CD4-positive, alpha-beta memory T cell (primary cell): ENCODE measurements at regions not wholly inside any gene's neighbourhood (a gene's known extent, or its start where the extent isn't known, plus 50 kb on each side); places are given as distances from the start of the nearest gene placed in this dataset.

Experiments
- CTCF ChIA-PET: fragments of 350-600 bp; sonication (Branson Sonifier 250); formaldehyde crosslinking; loops from one replicate; lab custom pipeline; 2021; ENCODE audit warnings: inconsistent platforms; ENCODE audit not compliant: partially characterized antibody; lab: Charles Lee
- POLR2A ChIA-PET: fragments of 350-600 bp; sonication (Branson Sonifier 250); formaldehyde crosslinking; loops from one replicate; lab custom pipeline; 2021; ENCODE audit not compliant: partially characterized antibody; lab: Charles Lee
- DNase-seq, 5 donors: peaks; one replicate each; pipeline versions ENCODE4 v3.0.0 to v3.0.0-alpha.2; 2020 to 2022; ENCODE audit warnings: mixed read lengths in 1 of 5
- H3K27ac ChIP-seq: one replicate; pipeline ENCODE4 v1.7.0; 2013; ENCODE audit warnings: low read depth, low read length
- H3K27me3 ChIP-seq: 2 replicates; pipeline ENCODE4 v1.7.0; 2013; ENCODE audit warnings: mild to moderate bottlenecking, low read length, moderate library complexity; ENCODE audit not compliant: insufficient read depth
- H3K36me3 ChIP-seq: 2 replicates; pipeline ENCODE4 v1.7.0; 2013; ENCODE audit warnings: mild to moderate bottlenecking, low read length, moderate library complexity; ENCODE audit not compliant: insufficient read depth
- H3K4me1 ChIP-seq: 2 replicates; pipeline ENCODE4 v1.7.0; 2013; ENCODE audit warnings: mild to moderate bottlenecking, low read length, moderate library complexity; ENCODE audit not compliant: insufficient read depth
- H3K4me3 ChIP-seq, 2 donors: one replicate each; pipeline ENCODE4 v1.7.0; 2013; ENCODE audit warnings: low read length in 2 of 2, mild to moderate bottlenecking in 1 of 2
- H3K9me3 ChIP-seq, 2 donors: one replicate each; pipeline ENCODE4 v1.7.0; 2013; ENCODE audit warnings: low read length in 2 of 2, control low read depth in 1 of 2; ENCODE audit not compliant: control insufficient read depth in 1 of 2
- H3K27ac Mint-ChIP-seq, 7 donors: one replicate each; pipeline ENCODE4 v1.8.0; 2020 to 2021; ENCODE audit warnings: mixed read lengths in 7 of 7, mild to moderate bottlenecking in 6 of 7, inconsistent platforms in 3 of 7, moderate library complexity in 3 of 7
- H3K27me3 Mint-ChIP-seq, 2 donors: one replicate each; pipeline ENCODE4 v1.8.0; 2020 to 2021; ENCODE audit warnings: mixed read lengths in 2 of 2
- H3K36me3 Mint-ChIP-seq, 2 donors: one replicate each; pipeline ENCODE4 v1.8.0; 2020 to 2021; ENCODE audit warnings: mixed read lengths in 2 of 2, inconsistent platforms in 1 of 2, mild to moderate bottlenecking in 1 of 2
- H3K4me1 Mint-ChIP-seq, 4 donors: one replicate each; pipeline ENCODE4 v1.8.0; 2020 to 2021; ENCODE audit warnings: mixed read lengths in 4 of 4, mild to moderate bottlenecking in 1 of 4
- H3K4me3 Mint-ChIP-seq, 8 donors: one replicate each; pipeline ENCODE4 v1.8.0; 2020 to 2021; ENCODE audit warnings: mixed read lengths in 8 of 8, mild to moderate bottlenecking in 7 of 8, moderate library complexity in 6 of 8, inconsistent platforms in 3 of 8
- H3K9me3 Mint-ChIP-seq, 8 donors: one replicate each; pipeline ENCODE4 v1.8.0; 2020 to 2021; ENCODE audit warnings: mixed read lengths in 8 of 8, mild to moderate bottlenecking in 5 of 8, inconsistent platforms in 3 of 8, moderate library complexity in 1 of 8
- intact Hi-C: fragments of 100-400 bp; cut with micrococcal nuclease; formaldehyde crosslinking; loops from one replicate; pipeline ENCODE4 v1.15.1; 2023

DNA sequence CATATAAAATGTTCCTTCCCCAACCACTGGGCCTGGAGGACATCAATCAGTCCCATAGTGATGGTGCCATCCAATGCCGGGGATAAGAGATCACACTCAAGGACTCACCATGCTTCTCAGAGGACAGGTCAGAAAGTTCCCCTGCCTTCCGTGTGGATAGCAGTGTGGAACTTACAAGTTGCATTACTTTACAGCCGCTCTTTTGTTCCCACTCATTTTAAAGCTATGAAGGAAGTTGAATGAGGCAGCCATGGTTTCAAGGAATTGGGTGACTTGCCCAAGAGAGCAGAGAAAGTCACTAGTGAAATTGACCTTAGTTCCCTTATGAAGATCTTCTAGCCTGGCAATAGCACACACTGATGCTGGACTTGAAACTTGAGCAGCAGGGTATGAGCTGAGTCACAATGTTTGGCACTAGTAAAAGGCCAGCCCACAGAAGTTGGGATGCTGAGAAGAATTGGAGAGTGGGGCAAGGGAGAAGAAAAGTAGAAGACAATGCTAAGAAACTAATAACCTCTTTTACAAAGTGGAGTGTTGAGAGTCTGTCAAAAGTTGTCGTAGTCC is 78.7 kb downstream of the CXCL12 start:
- H3K36me3 ChIP-seq: no peaks in the 10 kb centered on the region
- no peaks in the 10 kb centered on the region for H3K9me3 ChIP-seq
- H3K27ac ChIP-seq: no peak overlapping the region
- Mint-ChIP-seq H3K27ac (no peak overlapping the region), H3K4me3 (no peak overlapping the region), H3K36me3 (no peaks in the 10 kb centered on the region), H3K9me3 (peaks cover 0 to 7% (median 2%) of the 10 kb centered on the region in 8 donors), H3K27me3 (peaks cover 3% of the 10 kb centered on the region in 2 donors), H3K4me1 (peaks cover 1 to 6% (median 3%) of the 10 kb centered on the region in 4 donors)
- H3K4me3 ChIP-seq: no peak overlapping the region
- H3K4me1 ChIP-seq: no peaks in the 10 kb centered on the region
- intact Hi-C loops: loop anchor here (10.0 kb wide), 1 partner anchor 549 kb away; no protein-coding TSS in a partner anchor
- POLR2A ChIA-PET: no interaction called here
- no peak for DNase-seq
- no peaks in the 10 kb centered on the region for H3K27me3 ChIP-seq
- CTCF ChIA-PET: no interaction called here

DNA sequence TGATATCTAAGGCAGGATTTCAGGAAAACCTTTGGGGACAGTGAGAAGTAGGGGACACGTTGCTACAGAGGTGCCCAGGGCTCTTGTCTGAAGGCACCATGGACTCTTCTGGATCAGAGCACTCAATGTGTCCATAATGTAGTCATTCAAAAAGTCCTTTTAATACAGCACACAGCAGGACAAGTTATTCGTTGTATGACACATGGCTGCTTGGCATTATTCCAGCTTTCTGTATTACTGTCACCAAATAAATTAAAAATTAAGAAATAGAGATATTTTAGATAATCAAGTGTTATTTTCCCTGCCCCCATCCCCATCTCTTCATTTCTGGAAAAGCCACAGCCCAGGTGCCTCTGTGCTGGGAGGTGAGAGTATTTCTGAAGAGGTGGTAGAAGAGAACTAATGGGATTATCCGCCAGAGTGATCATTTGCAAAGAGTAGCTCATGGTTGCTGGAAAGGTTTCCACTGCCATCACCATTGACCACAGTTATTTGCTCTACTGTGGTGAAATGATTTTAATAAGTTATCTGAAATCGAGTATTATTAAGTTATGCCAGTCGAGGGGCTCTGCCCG is 83.0 kb downstream of the CXCL12 start:
- no peaks in the 10 kb centered on the region for H3K27me3 ChIP-seq
- H3K27ac Mint-ChIP-seq: no peak overlapping the region
- H3K9me3 ChIP-seq: no peaks in the 10 kb centered on the region
- ChIA-PET CTCF (no interaction called here), POLR2A (no interaction called here)
- H3K27ac ChIP-seq: no peak overlapping the region
- H3K4me3 Mint-ChIP-seq: no peak overlapping the region
- H3K4me1 ChIP-seq: no peaks in the 10 kb centered on the region
- peaks cover 0 to 7% (median 2%) of the 10 kb centered on the region in 8 donors for H3K9me3 Mint-ChIP-seq
- no peaks in the 10 kb centered on the region for H3K36me3 ChIP-seq
- intact Hi-C loops: loop anchor here (10.0 kb wide), 1 partner anchor 553 kb away; no protein-coding TSS in a partner anchor
- no peak for DNase-seq
- no peaks in the 10 kb centered on the region for H3K4me1 Mint-ChIP-seq
- H3K4me3 ChIP-seq: no peak overlapping the region
- H3K36me3 Mint-ChIP-seq: no peaks in the 10 kb centered on the region
- peaks cover 0 to 5% of the 10 kb centered on the region in 2 donors for H3K27me3 Mint-ChIP-seq

- Histone ChIP-seq H3K27me3 (no peaks in the 10 kb centered on the region), H3K4me3 (no peak overlapping the region), H3K9me3 (no peaks in the 10 kb centered on the region), H3K36me3 (no peaks in the 10 kb centered on the region), H3K27ac (no peak overlapping the region), H3K4me1 (no peaks in the 10 kb centered on the region)
- peaks cover 0 to 5% of the 10 kb centered on the region in 2 donors for H3K27me3 Mint-ChIP-seq
- intact Hi-C loops: loop anchor here (10.0 kb wide), 1 partner anchor 554 kb away; no protein-coding TSS in a partner anchor
- no peaks in the 10 kb centered on the region for H3K4me1 Mint-ChIP-seq
- no peak overlapping the region for H3K27ac Mint-ChIP-seq
- H3K36me3 Mint-ChIP-seq: no peaks in the 10 kb centered on the region
- no peak for DNase-seq
- POLR2A ChIA-PET: no interaction called here
- H3K9me3 Mint-ChIP-seq: peaks cover 0 to 7% (median 2%) of the 10 kb centered on the region in 8 donors
- no peak overlapping the region for H3K4me3 Mint-ChIP-seq
- CTCF ChIA-PET: interaction anchor here (1.5 kb wide), 1 partner anchor 611 kb away, joined by 3 read pairs; no protein-coding TSS in a partner anchor
Measured at GRCh38 chr10:44300666-44301649, 83.9 kb downstream of the CXCL12 start.

DNA sequence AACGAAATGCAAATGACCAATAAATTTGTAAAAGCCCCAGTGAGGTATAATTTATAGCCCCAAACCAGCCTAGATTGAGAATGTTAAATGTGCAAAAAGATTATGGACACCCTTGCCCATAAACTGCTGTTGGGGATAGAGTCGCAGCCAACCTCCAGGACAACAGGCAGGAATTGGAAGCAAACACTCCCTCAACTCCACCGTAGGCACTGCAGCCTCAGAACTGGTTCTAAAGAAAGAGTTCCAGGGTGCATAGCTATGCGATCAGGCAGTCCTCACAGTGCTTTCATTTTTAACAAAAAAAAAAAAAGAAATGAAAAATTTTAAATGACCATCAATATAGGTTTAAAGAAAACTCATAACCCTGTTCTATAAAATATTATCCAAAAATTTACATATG is 86.2 kb downstream of the CXCL12 start:
- no peaks in the 10 kb centered on the region for H3K36me3 ChIP-seq
- H3K27ac ChIP-seq: no peak overlapping the region
- Mint-ChIP-seq H3K4me3 (no peak overlapping the region), H3K4me1 (no peaks in the 10 kb centered on the region), H3K27ac (no peak overlapping the region), H3K27me3 (peaks cover 0 to 3% of the 10 kb centered on the region in 2 donors), H3K9me3 (peaks cover 0 to 5% (median 0%) of the 10 kb centered on the region in 8 donors), H3K36me3 (no peaks in the 10 kb centered on the region)
- ChIA-PET POLR2A (no interaction called here), CTCF (no interaction called here)
- H3K27me3 ChIP-seq: no peaks in the 10 kb centered on the region
- intact Hi-C loops: no loop called here
- H3K4me3 ChIP-seq: no peak overlapping the region
- H3K9me3 ChIP-seq: no peaks in the 10 kb centered on the region
- no peaks in the 10 kb centered on the region for H3K4me1 ChIP-seq
- DNase-seq: no peak

DNA sequence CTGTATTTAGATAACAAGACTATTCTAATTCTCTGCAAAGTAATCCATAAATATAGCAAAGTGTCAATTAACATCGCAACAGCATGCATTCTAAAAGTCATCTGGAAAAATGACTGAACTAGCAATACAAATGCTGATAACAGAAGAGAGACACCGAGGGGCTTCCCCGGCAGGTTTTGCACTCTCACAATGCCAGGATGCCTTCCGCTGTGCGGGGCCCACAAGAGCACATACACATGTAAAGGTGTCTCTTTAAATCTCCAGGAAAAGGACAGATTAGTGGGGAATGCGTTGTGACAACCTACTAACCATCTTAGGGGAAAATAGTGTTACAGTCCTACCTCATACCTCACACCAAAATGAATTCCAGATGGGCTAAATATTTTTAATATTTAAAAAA is 86.9 kb downstream of the CXCL12 start:
- Histone ChIP-seq H3K4me1 (no peaks in the 10 kb centered on the region), H3K9me3 (no peaks in the 10 kb centered on the region), H3K4me3 (no peak overlapping the region), H3K27ac (no peak overlapping the region), H3K36me3 (no peaks in the 10 kb centered on the region), H3K27me3 (no peaks in the 10 kb centered on the region)
- H3K4me1 Mint-ChIP-seq: no peaks in the 10 kb centered on the region
- CTCF ChIA-PET: no interaction called here
- DNase-seq: no peak
- H3K27ac Mint-ChIP-seq: no peak overlapping the region
- POLR2A ChIA-PET: no interaction called here
- H3K36me3 Mint-ChIP-seq: no peaks in the 10 kb centered on the region
- peaks cover 0 to 6% of the 10 kb centered on the region in 2 donors for H3K27me3 Mint-ChIP-seq
- peaks cover 0 to 4% (median 0%) of the 10 kb centered on the region in 8 donors for H3K9me3 Mint-ChIP-seq
- no peak overlapping the region for H3K4me3 Mint-ChIP-seq
- intact Hi-C loops: no loop called here

DNA sequence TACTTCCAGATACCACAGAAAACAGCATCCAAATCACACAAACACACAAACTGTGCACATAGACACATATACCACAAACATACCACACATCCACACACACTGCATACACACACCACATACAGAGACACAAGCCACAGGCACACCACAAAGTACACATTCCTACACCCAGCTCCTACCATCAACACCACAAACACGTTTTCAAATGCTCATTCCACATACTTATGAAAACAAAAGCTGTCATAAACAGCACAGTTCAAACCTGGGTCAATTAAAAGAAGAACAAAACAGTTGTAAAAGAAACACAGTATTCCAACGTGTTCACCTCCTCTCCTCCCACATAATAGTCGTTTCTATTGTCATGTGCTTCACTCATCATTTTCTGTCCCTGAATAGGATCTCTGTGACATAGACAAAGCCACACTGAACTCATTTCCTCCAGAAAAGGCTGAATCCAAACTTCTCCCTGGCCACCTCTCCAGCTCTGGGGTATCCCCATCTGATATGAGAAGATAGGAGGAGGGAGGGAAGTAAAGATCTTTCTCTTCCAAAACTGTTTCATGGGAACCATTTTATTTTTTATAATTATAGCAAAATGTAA is 89.2 kb downstream of the CXCL12 start:
- no peaks in the 10 kb centered on the region for H3K36me3 Mint-ChIP-seq
- no peaks in the 10 kb centered on the region for H3K9me3 Mint-ChIP-seq
- ChIA-PET POLR2A (no interaction called here), CTCF (no interaction called here)
- H3K36me3 ChIP-seq: no peaks in the 10 kb centered on the region
- no peaks in the 10 kb centered on the region for H3K4me1 Mint-ChIP-seq
- peaks cover 7 to 14% of the 10 kb centered on the region in 2 donors for H3K27me3 Mint-ChIP-seq
- H3K27ac Mint-ChIP-seq: no peak overlapping the region
- no peaks in the 10 kb centered on the region for H3K9me3 ChIP-seq
- no peak overlapping the region for H3K4me3 ChIP-seq
- H3K4me3 Mint-ChIP-seq: no peak overlapping the region
- DNase-seq: no peak
- no peak overlapping the region for H3K27ac ChIP-seq
- intact Hi-C loops: no loop called here
- no peaks in the 10 kb centered on the region for H3K4me1 ChIP-seq
- peaks cover 4% of the 10 kb centered on the region for H3K27me3 ChIP-seq
